PC-9 (cell line): ENCODE measurements at regions not wholly inside any gene's neighbourhood (a gene's known extent, or its start where the extent isn't known, plus 50 kb on each side); places are given as distances from the start of the nearest gene placed in this dataset.

Experiments
- BruUV-seq: library from RNA; stranded (reverse); fragments of 400-500 nt; replicated peaks from 2 replicates; lab custom pipeline; 2021; lab: Mats Ljungman, UMichigan
- CTCF ChIA-PET: fragments of 300-600 bp; sonication (Branson Sonifier 250); formaldehyde crosslinking; loops from one replicate; lab custom pipeline; 2022; ENCODE audit warnings: antibody characterized with exemption; lab: Charles Lee
- POLR2A ChIA-PET: fragments of 300-600 bp; sonication (Branson Sonifier 250); formaldehyde crosslinking; loops from one replicate; lab custom pipeline; 2022; ENCODE audit warnings: antibody characterized with exemption; ENCODE audit not compliant: unreplicated experiment; lab: Charles Lee
- DNase-seq, 2 experiments: peaks; one replicate each; pipeline versions ENCODE4 v3.0.0 to v3.0.0-alpha.2; 2015 to 2022; ENCODE audit warnings: mixed read lengths in 1 of 2
- H2AFZ ChIP-seq: fragments of 200-600 bp; sonication (generic); 2 replicates; pipeline ENCODE4 v1.8.1; 2017; ENCODE audit warnings: antibody characterized with exemption
- H3F3A ChIP-seq: fragments of 200-600 bp; sonication (generic); 2 replicates; pipeline ENCODE4 v1.8.1; 2017; ENCODE audit warnings: antibody characterized with exemption, mild to moderate bottlenecking, low read depth; ENCODE audit not compliant: insufficient read depth
- H3K27ac ChIP-seq: fragments of 200-600 bp; sonication (generic); 2 replicates; pipeline ENCODE4 v1.6.1; 2016; ENCODE audit warnings: mixed run types
- H3K27me3 ChIP-seq: fragments of 200-600 bp; sonication (generic); 2 replicates; pipeline ENCODE4 v1.6.1; 2016; ENCODE audit warnings: low read depth, mixed run types; ENCODE audit not compliant: insufficient read depth
- H3K36me3 ChIP-seq: fragments of 200-600 bp; sonication (generic); 2 replicates; pipeline ENCODE4 v1.6.1; 2016; ENCODE audit warnings: low read depth, mixed run types
- H3K4me1 ChIP-seq: fragments of 200-600 bp; sonication (generic); replicated peaks from 2 replicates; pipeline ENCODE4 v1.6.1; 2016; ENCODE audit warnings: mixed run types; ENCODE audit not compliant: insufficient read depth
- H3K4me2 ChIP-seq: fragments of 200-600 bp; sonication (generic); 2 replicates; pipeline ENCODE4 v1.6.1; 2017; ENCODE audit warnings: mixed run types
- H3K4me3 ChIP-seq: fragments of 200-600 bp; sonication (generic); 2 replicates; pipeline ENCODE4 v1.6.1; 2016; ENCODE audit warnings: mixed run types
- H3K79me2 ChIP-seq: fragments of 200-600 bp; sonication (generic); 2 replicates; pipeline ENCODE4 v1.6.1; 2017; ENCODE audit warnings: low read depth, mixed run types
- H3K9me2 ChIP-seq: fragments of 200-600 bp; sonication (generic); 2 replicates; pipeline ENCODE4 v1.8.1; 2017; ENCODE audit warnings: mild to moderate bottlenecking; ENCODE audit not compliant: insufficient read depth
- H3K9me3 ChIP-seq: fragments of 200-600 bp; sonication (generic); 2 replicates; pipeline ENCODE4 v1.8.1; 2016; ENCODE audit warnings: low read depth; ENCODE audit not compliant: insufficient read depth
- H4K20me1 ChIP-seq: fragments of 200-600 bp; sonication (generic); 2 replicates; pipeline ENCODE4 v1.8.1; 2017; ENCODE audit not compliant: insufficient read depth
- EZH2 ChIP-seq: fragments of 200-600 bp; sonication (generic); IDR thresholded peaks from 2 replicates; pipeline ENCODE4 v1.8.0; 2017; ENCODE audit warnings: antibody characterized with exemption, low read depth
- intact Hi-C: fragments of 100-400 bp; cut with micrococcal nuclease; formaldehyde crosslinking; loops from one replicate; pipeline ENCODE4 v1.10.0; 2022; ENCODE audit not compliant: unreplicated experiment
- TF ChIP-seq, protein P1 (sequence below): fragments of 200-600 bp; sonication (generic); conservative IDR thresholded peaks from 2 replicates; pipeline ENCODE4 v1.6.1; 2017; ENCODE audit warnings: mixed run types, antibody characterized with exemption, mild to moderate bottlenecking, moderate library complexity

DNA sequence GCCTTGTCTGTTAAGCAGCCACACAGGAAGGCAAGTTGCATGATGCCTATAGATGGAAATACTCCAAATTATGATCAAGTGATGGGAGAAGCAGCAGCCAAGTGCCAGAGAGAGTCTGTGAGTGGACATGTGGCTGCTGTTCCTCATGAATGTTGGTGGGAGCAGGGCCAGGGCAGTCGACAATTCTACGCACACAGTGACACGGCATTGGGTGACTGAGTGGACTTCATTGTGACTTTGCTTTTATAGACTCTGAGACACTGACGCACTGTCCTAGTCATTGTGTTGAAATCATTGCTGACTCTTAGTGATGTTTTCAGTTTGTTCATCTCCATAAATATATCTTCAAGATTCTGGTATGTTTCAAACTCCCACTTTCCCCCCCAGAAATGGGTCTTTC is 246.3 kb upstream of the SEMA6D start:
- intact Hi-C loops: no loop called here
- Histone ChIP-seq H3K4me3 (no peak overlapping the region), H3K79me2 (no peaks in the 10 kb centered on the region), H3K4me1 (no peaks in the 10 kb centered on the region), H3K4me2 (no peak overlapping the region), H3F3A (no peaks in the 10 kb centered on the region), H3K9me2 (no peaks in the 10 kb centered on the region), H3K27ac (no peak overlapping the region), H3K27me3 (no peaks in the 10 kb centered on the region), H3K9me3 (no peaks in the 10 kb centered on the region), H4K20me1 (no peaks in the 10 kb centered on the region), H3K36me3 (no peaks in the 10 kb centered on the region), H2AFZ (no peak overlapping the region)
- no TSS peak for BruUV-seq
- CTCF ChIA-PET: no interaction called here
- POLR2A ChIA-PET: no interaction called here
- TF ChIP-seq, protein P1, sequence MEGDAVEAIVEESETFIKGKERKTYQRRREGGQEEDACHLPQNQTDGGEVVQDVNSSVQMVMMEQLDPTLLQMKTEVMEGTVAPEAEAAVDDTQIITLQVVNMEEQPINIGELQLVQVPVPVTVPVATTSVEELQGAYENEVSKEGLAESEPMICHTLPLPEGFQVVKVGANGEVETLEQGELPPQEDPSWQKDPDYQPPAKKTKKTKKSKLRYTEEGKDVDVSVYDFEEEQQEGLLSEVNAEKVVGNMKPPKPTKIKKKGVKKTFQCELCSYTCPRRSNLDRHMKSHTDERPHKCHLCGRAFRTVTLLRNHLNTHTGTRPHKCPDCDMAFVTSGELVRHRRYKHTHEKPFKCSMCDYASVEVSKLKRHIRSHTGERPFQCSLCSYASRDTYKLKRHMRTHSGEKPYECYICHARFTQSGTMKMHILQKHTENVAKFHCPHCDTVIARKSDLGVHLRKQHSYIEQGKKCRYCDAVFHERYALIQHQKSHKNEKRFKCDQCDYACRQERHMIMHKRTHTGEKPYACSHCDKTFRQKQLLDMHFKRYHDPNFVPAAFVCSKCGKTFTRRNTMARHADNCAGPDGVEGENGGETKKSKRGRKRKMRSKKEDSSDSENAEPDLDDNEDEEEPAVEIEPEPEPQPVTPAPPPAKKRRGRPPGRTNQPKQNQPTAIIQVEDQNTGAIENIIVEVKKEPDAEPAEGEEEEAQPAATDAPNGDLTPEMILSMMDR: no peak
- no peak for TF ChIP-seq EZH2
- no peak for DNase-seq

DNA sequence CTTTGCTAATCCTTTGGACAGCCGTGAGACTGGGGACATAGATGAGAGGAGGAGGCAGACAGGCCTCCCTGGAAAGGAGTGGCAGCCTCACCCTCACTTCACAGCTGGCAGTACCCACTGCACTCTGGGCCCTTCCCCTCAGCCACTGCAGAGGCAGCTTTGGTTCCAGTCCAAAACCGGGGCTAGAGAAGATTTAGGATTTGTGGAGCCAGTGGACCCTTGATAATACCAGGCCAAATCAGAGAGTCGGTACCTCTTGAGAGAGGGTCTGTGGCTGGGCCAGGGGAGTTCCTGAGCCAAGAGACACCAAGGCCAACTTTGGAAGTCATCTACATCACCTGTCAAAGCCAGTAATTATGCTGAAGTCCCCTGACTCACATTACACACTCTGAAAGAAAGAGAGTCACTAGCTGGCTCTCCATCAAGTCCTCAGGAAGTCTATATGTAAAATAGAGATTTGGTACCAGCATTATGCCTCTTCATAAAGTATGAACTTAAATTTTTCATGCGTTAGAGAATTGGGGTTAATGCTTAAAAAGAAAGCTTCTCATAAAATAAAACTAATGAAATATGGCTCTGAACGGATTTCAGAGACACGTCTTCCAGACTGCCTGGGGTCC is 244.1 kb upstream of the SEMA6D start:
- Histone ChIP-seq H3F3A (no peaks in the 10 kb centered on the region), H3K4me2 (no peak overlapping the region), H3K4me3 (no peak overlapping the region), H3K27me3 (no peaks in the 10 kb centered on the region), H3K9me2 (no peaks in the 10 kb centered on the region), H3K9me3 (no peaks in the 10 kb centered on the region), H2AFZ (no peak overlapping the region), H3K27ac (no peak overlapping the region), H4K20me1 (no peaks in the 10 kb centered on the region), H3K79me2 (no peaks in the 10 kb centered on the region), H3K4me1 (no peaks in the 10 kb centered on the region), H3K36me3 (no peaks in the 10 kb centered on the region)
- ChIA-PET CTCF (no interaction called here), POLR2A (interaction anchor here (0.7 kb wide), 1 partner anchor 49 kb away, joined by 5 read pairs; no protein-coding TSS in a partner anchor)
- no TSS peak for BruUV-seq
- TF ChIP-seq, protein P1: no peak
- no peak for TF ChIP-seq EZH2
- intact Hi-C loops: no loop called here
- no peak for DNase-seq

DNA sequence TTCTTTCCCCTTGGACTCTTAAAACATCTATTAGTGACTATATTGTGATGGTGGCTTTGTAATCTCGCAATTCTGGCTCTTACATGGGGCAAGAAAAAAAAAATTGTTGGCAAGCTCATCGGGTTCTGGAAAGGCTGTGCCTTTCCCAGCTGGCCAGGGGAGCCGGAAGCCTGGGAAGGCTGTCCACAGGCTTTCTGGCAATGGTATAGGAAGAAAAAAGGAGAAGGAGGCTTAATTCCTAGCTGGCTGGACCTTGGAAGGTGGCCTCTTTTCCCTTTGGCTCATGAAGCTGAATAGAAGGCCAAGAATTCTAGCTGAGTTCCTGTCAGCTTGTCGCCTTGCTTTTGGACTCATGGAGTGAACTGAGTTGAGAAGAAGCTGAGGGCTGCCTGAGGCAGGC is 243.5 kb upstream of the SEMA6D start:
- DNase-seq: no peak
- POLR2A ChIA-PET: no interaction called here
- no peaks in the 10 kb centered on the region for H3K4me1 ChIP-seq
- BruUV-seq: no TSS peak
- H3K9me2 ChIP-seq: no peaks in the 10 kb centered on the region
- no peaks in the 10 kb centered on the region for H3K79me2 ChIP-seq
- intact Hi-C loops: no loop called here
- CTCF ChIA-PET: no interaction called here
- TF ChIP-seq EZH2: no peak
- TF ChIP-seq, protein P1: no peak
- H3K4me3 ChIP-seq: no peak overlapping the region
- H4K20me1 ChIP-seq: no peaks in the 10 kb centered on the region
- no peak overlapping the region for H3K27ac ChIP-seq
- no peaks in the 10 kb centered on the region for H3K27me3 ChIP-seq
- no peaks in the 10 kb centered on the region for H3K9me3 ChIP-seq
- no peaks in the 10 kb centered on the region for H3K36me3 ChIP-seq
- no peak overlapping the region for H3K4me2 ChIP-seq
- no peaks in the 10 kb centered on the region for H3F3A ChIP-seq
- H2AFZ ChIP-seq: no peak overlapping the region
